Stimulated activated CD8-positive, alpha-beta memory T cell treated with anti-CD3 and anti-CD28 coated beads, Interleukin-15, amount 100 ng/mL, for 48 hours (primary cell): ENCODE measurements at regions not wholly inside any gene's neighbourhood (a gene's known extent, or its start where the extent isn't known, plus 50 kb on each side); places are given as distances from the start of the nearest gene placed in this dataset.

Experiments
- DNase-seq, 2 donors: peaks; one replicate each; pipeline ENCODE4 v3.0.0-alpha.2; 2020; ENCODE audit warnings: low read depth in 2 of 2

GRCh38 chr19:5392486-5392885 is 51.9 kb upstream of the PTPRS start:
- DNase-seq = no peak

- DNase-seq = no peak
Observed at GRCh38 chr19:5393088-5393487, 52.5 kb upstream of the PTPRS start.

GRCh38 chr19:5394551-5395505 is 54.2 kb upstream of the PTPRS start:
- no peak for DNase-seq

GRCh38 chr19:5395556-5395955 is 54.9 kb upstream of the PTPRS start:
- DNase-seq = no peak

GRCh38 chr19:5396096-5396939 is 55.7 kb upstream of the PTPRS start:
- DNase-seq = no peak

- no peak for DNase-seq
Observed at GRCh38 chr19:5396963-5397362, 56.4 kb upstream of the PTPRS start.

GRCh38 chr19:5397804-5398692 is 57.2 kb upstream of the ZNRF4 start:
- DNase-seq = no peak

GRCh38 chr19:5398693-5399057 is 56.5 kb upstream of the ZNRF4 start:
- no peak for DNase-seq

GRCh38 chr19:5403968-5404640 is 51.1 kb upstream of the ZNRF4 start:
- DNase-seq = peak; percentile 22 to 38
